ENCODE measurements at regions not wholly inside any gene's neighbourhood (a gene's known extent, or its start where the extent isn't known, plus 50 kb on each side); places are given as distances from the start of the nearest gene placed in this dataset.

GRCh38 chr1:217027403-217028080 is 304.3 kb upstream of the ESRRG start:
- TF ChIP-seq EZH2 (IDR thresholded peaks at IDR 0.05; ENCODE audit: insufficient read depth, poor library complexity, severe bottlenecking): no peak
- no peak for TF ChIP-seq EZH2phosphoT487 (IDR thresholded peaks at IDR 0.05; ENCODE audit: insufficient read depth, low read depth)

Data from GM23248 (cell line).